ENCODE measurements at regions not wholly inside any gene's neighbourhood (a gene's known extent, or its start where the extent isn't known, plus 50 kb on each side); places are given as distances from the start of the nearest gene placed in this dataset.
"Not testable (repeated sequence)": the region's sequence is repeated elsewhere in the genome, so short reads cannot be mapped to it uniquely, and the experiment has no call there.

GRCh38 chr11:45754741-45755140 is 50.2 kb upstream of the SLC35C1 start:
- no peak for DNase-seq

- DNase-seq, result no peak
Observed at GRCh38 chr11:45754261-45754709, 50.7 kb upstream of the SLC35C1 start.

GRCh38 chr11:45752106-45752505 is 52.8 kb upstream of the SLC35C1 start:
- DNase-seq, result no peak

- DNase-seq, result no peak
Observed at GRCh38 chr11:45751430-45751829, 53.5 kb upstream of the SLC35C1 start.

- no peak for DNase-seq
Observed at GRCh38 chr11:45750439-45750838, 54.5 kb upstream of the SLC35C1 start.

GRCh38 chr11:45748801-45749200 is 56.1 kb upstream of the SLC35C1 start:
- no peak for DNase-seq

- DNase-seq, result peak in 2 of 3 donors; percentile 30 to 66
Observed at GRCh38 chr11:45745065-45745811, 59.7 kb upstream of the SLC35C1 start.

- no peak for DNase-seq
Observed at GRCh38 chr11:45743556-45744468, 61.1 kb upstream of the SLC35C1 start.

GRCh38 chr11:45741582-45741981 is 63.4 kb upstream of the SLC35C1 start:
- DNase-seq, result no peak

- DNase-seq, result no peak
Observed at GRCh38 chr11:45741032-45741431, 63.9 kb upstream of the SLC35C1 start.

GRCh38 chr11:45739866-45740265 is 65.1 kb upstream of the SLC35C1 start:
- no peak for DNase-seq

- DNase-seq, result not testable (repeated sequence)
Observed at GRCh38 chr11:45739071-45739470, 65.9 kb upstream of the SLC35C1 start.

GRCh38 chr11:45738194-45738593 is 66.8 kb upstream of the SLC35C1 start:
- DNase-seq, result not testable (repeated sequence)

GRCh38 chr11:45737056-45737455 is 67.9 kb upstream of the SLC35C1 start:
- no peak for DNase-seq

GRCh38 chr11:45736424-45736823 is 68.5 kb upstream of the SLC35C1 start:
- DNase-seq, result no peak

- DNase-seq, result no peak
Observed at GRCh38 chr11:45733176-45733575, 67.8 kb upstream of the CHST1 start.

GRCh38 chr11:45732343-45732742 is 66.9 kb upstream of the CHST1 start:
- no peak for DNase-seq

GRCh38 chr11:45731171-45731570 is 65.7 kb upstream of the CHST1 start:
- not testable (repeated sequence) for DNase-seq

- DNase-seq, result no peak
Observed at GRCh38 chr11:45730014-45730413, 64.6 kb upstream of the CHST1 start.

GRCh38 chr11:45726493-45727054 is 61.2 kb upstream of the CHST1 start:
- no peak for DNase-seq

- DNase-seq, result no peak
Observed at GRCh38 chr11:45725776-45726492, 60.5 kb upstream of the CHST1 start.

- no peak for DNase-seq
Observed at GRCh38 chr11:45725121-45725520, 59.7 kb upstream of the CHST1 start.

Measured in muscle of back (tissue), 3 donors.